SJCRH30 (cell line): ENCODE measurements at regions not wholly inside any gene's neighbourhood (a gene's known extent, or its start where the extent isn't known, plus 50 kb on each side); places are given as distances from the start of the nearest gene placed in this dataset.
A peak's percentile ranks its signal among the peaks of the same experiment; 100 is the strongest.
"Not testable (repeated sequence)": the region's sequence is repeated elsewhere in the genome, so short reads cannot be mapped to it uniquely, and the experiment has no call there.

ENCODE experiments used
- DNase-seq, 2 experiments: peaks; one replicate each; pipeline ENCODE4 v3.0.0-alpha.2; 2015 to 2020
- H3K27ac ChIP-seq: fragments of 250-450 bp; sonication (Bioruptor Pico); 2 replicates; pipeline ENCODE4 v1.5.1; 2020; ENCODE audit warnings: mild to moderate bottlenecking, moderate library complexity
- H3K27me3 ChIP-seq: fragments of 250-450 bp; sonication (Bioruptor Pico); 2 replicates; pipeline ENCODE4 v1.5.1; 2020; ENCODE audit warnings: mild to moderate bottlenecking, moderate library complexity
- H3K36me3 ChIP-seq: fragments of 250-450 bp; sonication (Bioruptor Pico); 2 replicates; pipeline ENCODE4 v1.5.1; 2020; ENCODE audit warnings: mild to moderate bottlenecking, moderate library complexity
- H3K4me1 ChIP-seq: fragments of 250-450 bp; sonication (Bioruptor Pico); 2 replicates; pipeline ENCODE4 v1.5.1; 2020; ENCODE audit warnings: mild to moderate bottlenecking, moderate library complexity
- H3K4me3 ChIP-seq: fragments of 250-450 bp; sonication (Bioruptor Pico); 2 replicates; pipeline ENCODE4 v1.5.1; 2020; ENCODE audit warnings: mild to moderate bottlenecking, moderate library complexity
- H3K9me3 ChIP-seq: fragments of 250-450 bp; sonication (Bioruptor Pico); replicated peaks from 2 replicates; pipeline ENCODE4 v1.5.1; 2020; ENCODE audit warnings: mild to moderate bottlenecking, moderate library complexity

DNA sequence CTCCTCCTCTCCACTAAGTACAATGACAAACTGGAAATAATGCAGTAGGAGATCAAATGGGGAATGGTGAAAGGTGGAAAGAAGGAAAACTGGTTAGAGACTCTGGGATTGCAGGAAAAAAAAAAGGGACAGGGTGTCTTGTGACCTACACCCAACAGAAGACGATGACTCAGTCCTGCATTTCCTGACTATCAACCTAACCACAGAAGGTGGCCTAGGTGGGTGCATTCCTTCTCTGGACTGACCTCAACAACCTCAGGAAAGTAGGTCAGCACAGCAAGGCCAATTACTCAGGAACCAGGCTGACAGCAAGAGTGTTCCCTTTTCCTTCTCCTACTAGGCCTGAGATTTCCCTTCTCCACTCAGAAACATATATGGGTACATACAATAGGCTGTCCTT lies 1386.4 kb upstream of the ZEB2 start:
- H3K4me3 ChIP-seq: no peak overlapping the region
- no peaks in the 10 kb centered on the region for H3K36me3 ChIP-seq
- DNase-seq: no peak
- no peaks in the 10 kb centered on the region for H3K9me3 ChIP-seq
- H3K4me1 ChIP-seq: no peaks in the 10 kb centered on the region
- H3K27me3 ChIP-seq: no peaks in the 10 kb centered on the region
- H3K27ac ChIP-seq: no peak overlapping the region

DNA sequence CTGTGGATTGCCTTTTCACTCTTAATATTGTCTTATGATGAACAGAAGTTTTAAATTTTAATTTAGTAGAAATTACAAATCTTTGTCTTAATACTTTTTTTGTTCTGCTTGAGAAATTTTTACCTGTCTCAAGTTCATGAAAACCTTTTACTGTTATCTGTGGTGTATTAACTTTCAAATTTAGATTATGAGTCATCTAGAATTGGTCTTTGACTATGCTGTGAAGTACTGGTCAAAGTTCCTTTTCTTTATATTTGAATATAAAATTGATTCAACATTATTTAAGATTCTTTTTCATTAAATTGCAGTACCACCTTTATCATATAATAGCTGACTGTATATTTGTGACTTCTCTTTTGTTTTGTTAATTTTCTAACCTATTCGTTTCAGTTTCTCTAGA lies 1385.5 kb upstream of the ZEB2 start:
- no peaks in the 10 kb centered on the region for H3K27me3 ChIP-seq
- no peaks in the 10 kb centered on the region for H3K9me3 ChIP-seq
- no peak overlapping the region for H3K27ac ChIP-seq
- H3K4me1 ChIP-seq: no peaks in the 10 kb centered on the region
- no peak overlapping the region for H3K4me3 ChIP-seq
- no peak for DNase-seq
- no peaks in the 10 kb centered on the region for H3K36me3 ChIP-seq

DNA sequence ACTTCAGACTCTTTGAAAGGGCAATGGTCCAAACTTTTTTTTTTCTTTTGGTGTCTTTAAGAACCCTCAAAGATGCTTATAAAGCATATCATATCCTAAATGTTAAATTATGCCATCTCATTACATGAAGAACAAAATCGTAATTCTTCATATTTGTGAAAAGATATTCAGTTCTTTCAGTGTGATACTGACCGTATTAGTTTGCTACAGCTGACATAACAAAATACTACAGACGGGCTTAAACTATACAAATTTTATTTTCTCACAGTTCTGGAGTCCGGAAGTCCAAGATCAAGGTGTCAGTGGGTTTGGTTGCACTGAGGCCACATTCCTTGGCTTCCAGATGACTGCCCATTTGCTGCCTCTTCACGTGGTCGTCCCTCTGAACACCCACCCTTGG lies 1377.2 kb upstream of the ZEB2 start:
- Histone ChIP-seq H3K4me1 (no peaks in the 10 kb centered on the region), H3K36me3 (no peaks in the 10 kb centered on the region)

DNA sequence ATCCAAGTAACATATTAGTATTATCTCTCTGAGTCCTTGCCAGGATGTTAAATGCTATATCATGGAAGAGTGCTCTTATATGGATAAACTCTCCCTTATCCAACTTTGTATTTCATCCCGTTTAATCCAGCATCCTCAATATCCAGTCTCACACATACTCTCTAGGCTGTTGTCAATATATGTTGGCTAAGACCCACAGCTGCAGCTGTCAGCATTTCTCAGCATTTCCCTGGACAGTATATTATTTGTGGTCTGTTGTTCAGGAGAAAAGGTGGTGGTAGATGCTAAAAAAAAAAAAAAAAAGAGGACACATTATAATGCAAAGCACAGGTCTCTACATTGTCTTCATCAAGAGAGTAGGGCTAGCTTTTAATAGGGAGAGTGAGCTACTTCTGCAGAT lies 1368.0 kb upstream of the ZEB2 start:
- Histone ChIP-seq H3K27me3 (no peaks in the 10 kb centered on the region), H3K36me3 (no peaks in the 10 kb centered on the region)
- DNase-seq: peak; percentile 7 to 51

More for the DNA sequence above, 1377.2 kb upstream of the ZEB2 start:
- no peaks in the 10 kb centered on the region for H3K9me3 ChIP-seq
- no peaks in the 10 kb centered on the region for H3K27me3 ChIP-seq
- H3K27ac ChIP-seq: no peak overlapping the region
- no peak for DNase-seq
- no peak overlapping the region for H3K4me3 ChIP-seq

DNA sequence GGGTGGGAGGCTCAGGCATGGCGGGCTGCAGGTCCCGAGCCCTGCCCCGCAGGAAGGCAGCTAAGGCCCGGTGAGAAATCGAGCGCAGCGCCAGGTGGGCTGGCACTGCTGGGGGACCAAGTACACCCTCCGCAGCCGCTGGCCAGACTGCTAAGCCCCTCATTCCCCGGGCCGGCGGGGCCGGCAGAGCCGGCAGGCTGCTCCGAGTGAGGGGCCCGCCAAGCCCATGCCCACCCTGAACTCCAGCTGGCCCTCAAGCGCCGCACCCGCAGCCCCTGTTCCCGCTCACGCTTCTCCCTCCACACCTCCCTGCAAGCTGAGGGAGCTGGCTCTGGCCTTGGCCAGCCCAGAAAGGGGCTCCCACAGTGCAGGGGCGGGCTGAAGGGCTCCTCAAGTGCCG lies 1361.1 kb upstream of the ZEB2 start:
- not testable (repeated sequence) for H3K27me3 ChIP-seq, H3K9me3 ChIP-seq, H3K27ac ChIP-seq, H3K4me1 ChIP-seq, H3K36me3 ChIP-seq, H3K4me3 ChIP-seq, DNase-seq

More for the DNA sequence above, 1368.0 kb upstream of the ZEB2 start:
- no peak overlapping the region for H3K27ac ChIP-seq
- H3K4me3 ChIP-seq: no peak overlapping the region
- no peaks in the 10 kb centered on the region; the same call in 1 of the 2 replicates for H3K9me3 ChIP-seq
- 0 out of 2 replicates have a peak, but pooled peaks cover 6% of the 10 kb centered on the region for H3K4me1 ChIP-seq

DNA sequence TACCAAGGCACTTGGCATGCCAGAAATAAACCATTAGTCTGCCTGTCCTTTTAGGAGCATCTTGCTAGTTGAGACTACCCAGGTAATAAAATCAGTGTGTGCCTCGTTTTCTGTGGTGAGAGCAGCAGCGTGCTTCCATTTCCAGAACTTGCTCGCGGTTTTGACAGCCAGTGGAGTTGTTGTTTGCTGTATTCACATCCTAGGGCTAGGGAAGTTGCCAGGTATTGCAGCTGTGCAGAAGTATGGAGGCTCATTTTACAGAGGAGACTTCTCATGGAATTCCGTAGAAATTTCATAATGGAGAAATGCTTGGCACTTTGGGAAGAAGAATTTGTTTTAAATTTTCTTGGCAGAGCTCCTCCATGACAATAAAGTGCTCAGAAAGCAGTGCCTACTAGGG lies 1355.1 kb upstream of the ZEB2 start:
- Histone ChIP-seq H3K4me3 (no peak overlapping the region), H3K36me3 (no peaks in the 10 kb centered on the region), H3K27ac (no peak overlapping the region), H3K9me3 (peaks cover 7% of the 10 kb centered on the region; the same call in 1 of the 2 replicates), H3K4me1 (peaks cover 8% of the 10 kb centered on the region), H3K27me3 (no peaks in the 10 kb centered on the region)
- DNase-seq: no peak

DNA sequence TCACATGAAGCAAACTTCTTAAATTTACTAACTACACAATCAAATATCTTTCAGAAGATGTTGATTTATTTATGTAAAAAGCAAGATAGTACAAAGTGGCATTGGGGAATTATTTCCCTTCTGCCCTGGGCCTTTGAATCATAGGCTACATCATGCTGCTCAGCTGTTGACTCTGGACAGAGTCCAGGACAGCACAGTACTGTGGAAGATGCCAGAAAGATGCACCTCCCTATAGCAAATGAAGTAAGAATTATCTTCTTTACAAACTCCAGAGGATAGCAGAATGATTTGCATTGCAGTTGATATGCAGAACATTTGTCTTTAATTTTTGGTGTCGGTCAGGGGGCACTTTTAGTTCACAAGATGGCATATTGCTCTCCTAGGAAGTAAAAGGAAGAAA lies 1354.5 kb upstream of the ZEB2 start:
- H3K36me3 ChIP-seq: no peaks in the 10 kb centered on the region
- H3K4me3 ChIP-seq: no peak overlapping the region
- no peaks in the 10 kb centered on the region for H3K27me3 ChIP-seq
- no peak overlapping the region for H3K27ac ChIP-seq
- DNase-seq: peak; percentile 8 to 38
- peaks cover 7% of the 10 kb centered on the region; the same call in 1 of the 2 replicates for H3K9me3 ChIP-seq
- peaks cover 8% of the 10 kb centered on the region for H3K4me1 ChIP-seq

DNA sequence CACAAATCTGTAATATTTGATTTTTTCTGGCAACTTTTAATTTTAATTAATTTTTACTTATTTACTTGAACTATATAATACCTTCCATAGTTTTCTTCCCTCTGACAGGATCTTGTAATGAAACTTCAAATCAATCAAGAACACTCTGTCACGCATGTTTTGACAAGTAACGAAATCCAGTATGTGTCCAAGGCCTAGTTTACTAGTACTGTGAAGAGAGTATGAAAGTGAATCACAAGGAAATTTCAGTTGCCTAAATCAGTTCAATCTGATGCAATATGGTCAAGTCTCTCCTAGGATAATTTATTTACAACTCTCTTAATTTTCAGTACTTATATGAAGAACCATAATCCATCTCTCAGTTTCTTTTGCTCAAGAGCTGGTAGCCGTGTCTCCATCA lies 1344.6 kb upstream of the ZEB2 start:
- Histone ChIP-seq H3K4me1 (peaks cover 10% of the 10 kb centered on the region), H3K4me3 (no peak overlapping the region), H3K27ac (no peak overlapping the region), H3K9me3 (no peaks in the 10 kb centered on the region), H3K36me3 (no peaks in the 10 kb centered on the region), H3K27me3 (no peaks in the 10 kb centered on the region)
- DNase-seq: no peak

DNA sequence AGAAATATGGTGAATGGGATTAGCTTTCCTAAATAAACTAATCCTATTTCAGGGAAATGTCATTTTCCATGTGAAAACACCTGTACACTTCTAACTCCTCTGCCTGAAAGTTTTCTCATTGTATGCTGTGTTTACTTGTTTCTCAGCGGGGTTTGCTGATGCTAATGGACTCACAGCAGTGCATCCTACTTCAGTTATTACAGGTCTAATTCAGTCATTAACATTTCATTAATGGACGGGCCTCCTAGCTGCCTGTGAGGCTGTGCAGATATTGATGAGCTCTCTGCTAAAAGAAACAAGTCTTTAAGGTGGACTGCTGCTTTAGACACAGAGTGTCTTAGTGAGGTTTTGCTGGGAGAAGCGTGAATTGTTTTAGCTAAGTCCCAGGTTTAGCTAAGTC lies 1342.0 kb upstream of the ZEB2 start:
- Histone ChIP-seq H3K36me3 (no peaks in the 10 kb centered on the region), H3K9me3 (no peaks in the 10 kb centered on the region), H3K4me1 (peaks cover 7% of the 10 kb centered on the region), H3K27ac (no peak overlapping the region), H3K27me3 (no peaks in the 10 kb centered on the region), H3K4me3 (no peak overlapping the region)
- DNase-seq: no peak

DNA sequence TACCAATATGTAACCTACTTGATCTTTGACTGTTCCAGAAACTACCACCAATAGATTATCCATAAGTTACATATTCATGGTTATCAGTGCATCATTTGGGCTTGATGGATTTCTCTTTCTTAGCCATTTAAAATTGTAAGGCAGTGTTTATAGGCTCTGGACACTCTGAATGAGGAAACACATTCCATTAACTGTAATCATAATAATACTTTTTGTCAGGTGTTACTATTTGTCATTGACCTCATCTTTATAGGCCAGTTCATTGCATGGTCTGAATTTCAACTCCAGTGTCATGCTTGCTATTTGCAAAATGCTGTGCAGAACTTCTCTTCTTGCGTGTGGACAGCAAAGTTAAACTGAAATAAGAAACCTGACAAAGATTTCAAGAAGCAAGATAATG lies 1340.2 kb upstream of the ZEB2 start:
- Histone ChIP-seq H3K27ac (no peak overlapping the region), H3K9me3 (no peaks in the 10 kb centered on the region), H3K27me3 (no peaks in the 10 kb centered on the region), H3K36me3 (no peaks in the 10 kb centered on the region), H3K4me1 (no peaks in the 10 kb centered on the region), H3K4me3 (no peak overlapping the region)
- no peak for DNase-seq

DNA sequence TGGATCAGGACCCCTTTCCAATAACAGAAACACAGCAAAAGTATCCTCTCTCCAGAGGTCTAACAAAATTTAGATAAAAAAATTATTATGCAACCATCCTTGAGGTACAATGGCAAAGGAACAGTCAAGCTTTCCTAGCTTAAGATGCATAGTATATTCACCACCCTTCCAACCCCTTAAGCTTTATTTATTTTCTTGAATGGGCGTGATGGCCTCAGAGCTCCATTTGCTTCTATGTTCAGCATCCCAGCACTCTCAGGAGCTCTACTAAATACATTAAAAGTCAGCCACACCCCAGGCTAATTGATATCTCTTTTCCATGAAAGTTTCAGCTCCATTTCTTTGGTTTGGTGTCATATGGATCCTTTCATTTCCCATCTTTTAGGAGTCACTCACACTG lies 1335.2 kb upstream of the ZEB2 start:
- Histone ChIP-seq H3K27me3 (no peaks in the 10 kb centered on the region), H3K36me3 (no peaks in the 10 kb centered on the region), H3K4me3 (no peak overlapping the region), H3K27ac (no peak overlapping the region), H3K4me1 (no peaks in the 10 kb centered on the region), H3K9me3 (no peaks in the 10 kb centered on the region; the same call in 1 of the 2 replicates)
- DNase-seq: no peak

DNA sequence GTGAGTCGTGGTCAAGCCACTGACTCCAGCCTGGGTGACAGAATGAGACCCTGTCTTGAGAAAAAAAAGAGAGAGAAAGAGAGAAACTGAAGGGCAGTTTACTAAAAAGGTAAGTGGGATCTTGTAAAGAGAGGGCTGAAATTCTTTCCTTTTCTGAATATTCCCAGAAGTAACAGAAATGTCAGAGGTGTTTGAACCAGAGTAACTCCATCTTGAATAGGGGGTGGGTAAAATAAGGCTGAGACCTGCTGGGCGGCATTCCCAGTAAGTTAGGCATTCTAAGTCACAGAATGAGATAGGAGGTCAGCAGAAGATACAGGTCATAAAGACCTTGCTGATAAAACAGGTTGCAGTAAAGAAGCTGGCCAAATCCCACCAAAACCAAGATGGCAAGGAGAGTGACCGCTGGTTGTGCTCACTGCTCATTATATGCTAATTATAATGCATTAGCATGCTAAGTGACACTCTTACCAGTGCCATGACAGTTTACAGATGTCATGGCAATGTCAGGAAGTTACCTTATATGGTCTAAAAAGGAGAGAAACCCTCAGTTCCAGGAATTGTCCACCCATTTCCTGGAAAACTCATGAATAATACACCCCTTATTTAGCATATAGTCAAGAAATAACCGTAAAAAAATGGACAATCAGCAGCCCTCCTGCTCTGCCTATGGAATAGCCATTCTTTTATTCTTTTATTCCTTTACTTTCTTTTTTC lies 1334.3 kb upstream of the ZEB2 start:
- DNase-seq: no peak
- Histone ChIP-seq H3K27ac (no peak overlapping the region), H3K36me3 (no peaks in the 10 kb centered on the region), H3K4me1 (no peaks in the 10 kb centered on the region), H3K27me3 (no peaks in the 10 kb centered on the region), H3K4me3 (no peak overlapping the region), H3K9me3 (no peaks in the 10 kb centered on the region; the same call in 1 of the 2 replicates)

DNA sequence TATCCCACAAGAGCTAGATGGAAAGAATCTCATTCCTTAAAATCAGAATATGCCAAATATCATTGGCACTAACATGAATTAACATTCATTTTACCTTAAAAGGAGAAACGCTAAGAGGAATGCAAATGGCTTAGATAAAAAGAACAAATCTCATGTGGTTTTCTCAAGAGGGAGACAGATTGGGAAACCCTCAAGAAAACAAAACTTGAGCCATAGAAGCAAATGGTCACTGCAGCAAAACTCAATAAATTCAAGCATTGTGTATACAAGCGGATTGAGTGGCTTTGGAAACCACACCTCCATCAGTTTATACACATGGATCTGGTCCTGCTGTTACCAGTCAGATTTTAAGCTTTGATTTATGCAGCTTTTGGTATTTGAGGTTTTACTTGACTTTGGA lies 1331.8 kb upstream of the ZEB2 start:
- no peak for DNase-seq
- Histone ChIP-seq H3K27me3 (no peaks in the 10 kb centered on the region), H3K9me3 (no peaks in the 10 kb centered on the region; the same call in 1 of the 2 replicates), H3K4me3 (no peak overlapping the region), H3K27ac (no peak overlapping the region), H3K4me1 (no peaks in the 10 kb centered on the region), H3K36me3 (no peaks in the 10 kb centered on the region)

DNA sequence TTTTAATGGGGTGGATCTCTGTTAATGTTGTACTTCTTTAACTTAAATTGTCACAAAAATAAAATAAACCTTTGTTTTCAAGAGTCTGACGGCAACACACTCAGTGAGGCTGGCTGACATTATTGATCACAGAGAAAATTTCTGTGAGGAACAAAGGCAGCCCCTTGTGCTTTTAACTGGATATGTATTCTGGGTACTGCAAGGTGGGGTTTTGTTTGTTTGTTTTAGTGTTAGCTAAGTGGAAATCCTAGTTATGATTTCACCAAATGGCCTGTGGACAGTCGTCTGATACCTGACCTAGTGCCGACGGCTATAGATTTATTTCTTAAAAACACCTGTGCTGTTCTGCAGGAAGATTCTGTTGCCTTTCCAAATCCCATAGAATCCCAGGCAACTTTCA lies 1329.5 kb upstream of the ZEB2 start:
- Histone ChIP-seq H3K4me1 (no peaks in the 10 kb centered on the region), H3K9me3 (no peaks in the 10 kb centered on the region; the same call in 1 of the 2 replicates), H3K27me3 (no peaks in the 10 kb centered on the region), H3K4me3 (no peak overlapping the region), H3K27ac (no peak overlapping the region), H3K36me3 (no peaks in the 10 kb centered on the region)
- DNase-seq: no peak

DNA sequence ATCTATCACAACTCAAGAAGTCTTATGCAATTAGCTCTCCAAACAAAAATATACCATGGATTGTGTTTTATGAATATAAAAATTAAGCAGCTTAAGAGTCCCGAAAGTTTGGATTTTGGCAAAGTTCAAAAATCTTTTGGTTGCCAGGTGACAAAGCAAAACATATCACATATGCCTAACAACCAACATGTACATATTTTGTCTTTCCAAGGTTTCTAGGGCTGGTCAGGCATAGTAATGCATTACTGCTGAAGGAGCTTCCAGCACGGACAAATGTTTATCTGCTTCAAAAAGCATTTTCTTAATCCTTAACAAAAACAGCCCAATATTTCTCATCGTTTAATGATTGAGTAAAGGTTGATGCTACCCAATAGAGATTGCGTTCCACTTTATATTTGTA lies 1327.1 kb upstream of the ZEB2 start:
- Histone ChIP-seq H3K27ac (no peak overlapping the region), H3K9me3 (no peaks in the 10 kb centered on the region), H3K4me3 (no peak overlapping the region), H3K36me3 (no peaks in the 10 kb centered on the region), H3K4me1 (no peaks in the 10 kb centered on the region), H3K27me3 (no peaks in the 10 kb centered on the region)
- DNase-seq: no peak

DNA sequence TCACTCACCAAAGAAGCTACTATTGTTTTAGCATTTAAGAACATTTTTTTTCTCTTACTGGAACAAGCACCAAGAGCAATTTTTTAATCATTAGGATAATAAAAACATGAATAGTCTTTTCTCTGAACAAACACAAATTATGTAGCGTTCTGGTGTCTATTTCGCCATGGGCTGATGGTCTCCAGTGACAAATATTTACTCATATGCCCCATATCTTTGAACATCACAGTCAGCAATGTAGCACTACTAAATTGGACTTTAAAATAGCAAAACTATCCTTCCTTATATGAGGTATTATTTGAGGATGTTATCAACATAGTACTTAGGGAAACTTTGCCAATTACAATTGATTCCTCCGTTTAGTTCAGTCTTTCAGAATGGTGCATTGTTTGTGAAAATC lies 1326.0 kb upstream of the ZEB2 start:
- Histone ChIP-seq H3K4me3 (no peak overlapping the region), H3K9me3 (no peaks in the 10 kb centered on the region)

More for the DNA sequence above, 1326.0 kb upstream of the ZEB2 start:
- Histone ChIP-seq H3K4me1 (no peaks in the 10 kb centered on the region), H3K27me3 (no peaks in the 10 kb centered on the region), H3K36me3 (no peaks in the 10 kb centered on the region), H3K27ac (no peak overlapping the region)
- no peak for DNase-seq
